ENCODE measurements at regions not wholly inside any gene's neighbourhood (a gene's known extent, or its start where the extent isn't known, plus 50 kb on each side); places are given as distances from the start of the nearest gene placed in this dataset.
"Not testable (repeated sequence)": the region's sequence is repeated elsewhere in the genome, so short reads cannot be mapped to it uniquely, and the experiment has no call there.

GRCh38 chr7:27410812-27411544, 168.4 kb downstream of the EVX1 start:
- DNase-seq: no peak

- DNase-seq: no peak
Measured at GRCh38 chr7:27412164-27412563, 169.6 kb downstream of the EVX1 start.

- no peak for DNase-seq
Measured at GRCh38 chr7:27418541-27418940, 175.9 kb downstream of the EVX1 start.

DNA sequence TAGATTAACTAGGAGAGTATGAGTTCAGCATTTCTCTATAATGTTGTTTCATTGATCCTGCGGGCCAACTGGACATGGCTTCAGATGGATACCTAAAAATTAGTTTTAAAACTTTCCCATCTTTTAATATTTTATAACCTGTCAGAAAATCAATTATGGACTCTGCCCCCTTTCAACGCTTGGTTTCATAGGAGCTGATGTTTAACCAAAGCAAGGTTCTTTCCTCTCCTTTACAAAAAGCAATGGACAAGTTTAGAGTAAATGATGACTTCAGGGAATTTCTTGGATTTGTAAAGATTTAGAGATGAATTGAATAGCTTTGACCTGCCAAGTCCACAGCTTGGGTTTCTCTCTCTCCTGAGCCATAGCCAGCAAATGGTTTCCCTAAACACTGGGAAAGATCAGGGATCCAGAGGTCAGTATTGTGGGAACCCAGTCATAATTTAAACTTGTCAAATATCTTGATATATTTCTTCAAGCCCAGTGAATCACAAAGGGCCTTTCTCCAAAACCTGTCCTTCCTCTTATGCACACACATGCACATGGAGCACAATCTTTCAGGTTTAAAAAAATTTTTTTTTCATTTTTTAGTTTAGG, 177.1 kb downstream of the EVX1 start:
- DNase-seq: no peak

DNA sequence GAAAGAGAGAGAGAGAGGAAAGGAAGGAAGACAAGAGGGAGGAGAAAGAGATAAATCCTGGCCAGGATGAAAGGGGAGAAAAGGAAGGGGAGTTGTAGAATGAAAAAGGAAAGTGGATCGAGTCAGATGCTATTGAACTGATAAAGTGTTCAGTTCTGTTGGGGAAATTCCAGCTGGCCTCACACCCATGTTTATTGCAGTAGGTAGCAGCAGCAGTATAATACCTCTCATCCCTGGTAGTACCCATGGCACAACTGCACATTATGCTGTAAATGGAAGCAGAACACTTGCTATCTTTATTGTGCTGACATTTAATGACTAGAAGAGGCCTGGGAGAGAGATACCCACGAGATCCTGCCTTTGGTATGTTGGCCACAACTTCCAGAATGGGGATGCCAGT, 178.1 kb downstream of the EVX1 start:
- no peak for DNase-seq

- no peak for DNase-seq
Measured at GRCh38 chr7:27423290-27423689, 180.7 kb downstream of the EVX1 start.

DNA sequence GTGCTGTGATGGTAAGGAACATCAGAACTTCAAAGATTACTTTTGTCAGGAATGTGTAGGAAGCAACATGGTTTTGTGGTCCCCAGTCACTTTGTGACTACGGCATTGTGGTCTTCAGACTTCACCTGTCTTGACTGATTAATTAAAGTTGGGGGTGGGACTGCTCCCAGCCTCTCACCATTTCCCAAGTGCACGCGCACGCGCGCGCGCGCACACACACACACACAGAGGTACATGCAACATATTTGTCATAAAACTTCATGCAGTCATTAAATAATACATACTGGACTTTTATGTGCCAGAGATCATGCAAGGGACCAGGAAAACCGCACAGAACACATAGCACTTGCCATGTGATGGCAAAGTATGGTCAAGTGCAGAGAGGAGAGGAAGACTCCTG, 181.2 kb downstream of the EVX1 start:
- DNase-seq: no peak

DNA sequence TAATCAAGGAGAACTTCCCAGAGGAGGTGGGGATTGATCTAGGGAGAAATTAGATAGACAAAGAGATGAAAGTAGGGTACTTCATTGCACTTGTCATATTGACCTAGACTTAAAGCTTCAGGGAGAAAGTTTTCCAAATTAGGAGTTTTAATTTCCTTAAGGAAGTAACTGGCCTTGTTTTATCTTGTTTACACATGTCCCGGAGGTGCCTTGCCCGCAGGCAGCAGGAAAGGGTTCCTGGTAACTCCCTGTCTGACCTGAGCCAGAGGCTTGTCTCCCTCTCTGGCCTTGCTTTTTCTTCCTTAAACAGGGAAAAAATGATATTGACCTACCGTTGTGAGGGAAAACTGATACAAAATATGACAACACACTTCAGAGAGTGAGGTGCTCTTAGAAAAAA, 181.6 kb downstream of the EVX1 start:
- DNase-seq: no peak

GRCh38 chr7:27424749-27425148, 182.1 kb downstream of the EVX1 start:
- DNase-seq: no peak

DNA sequence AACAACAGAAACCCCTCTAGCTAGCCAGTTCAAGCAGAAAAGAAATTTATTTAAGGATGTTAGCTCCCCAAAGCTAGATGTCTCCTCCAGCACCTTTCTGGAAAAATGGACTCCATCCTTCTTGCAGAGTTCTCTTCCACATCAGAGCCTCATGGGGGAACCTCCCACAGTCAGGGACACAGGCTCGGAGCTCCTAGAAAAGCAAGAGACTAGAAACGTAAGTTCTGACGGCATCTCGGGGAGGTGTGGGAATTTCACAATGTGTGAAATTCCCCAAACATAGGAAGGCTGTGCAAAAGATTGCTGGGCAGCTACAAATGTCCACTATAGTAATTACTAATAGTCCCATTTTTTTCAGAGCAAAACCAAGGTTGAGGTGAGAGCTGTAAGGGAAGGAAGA, 184.8 kb downstream of the EVX1 start:
- no peak for DNase-seq

- DNase-seq: no peak
Measured at GRCh38 chr7:27430105-27430504, 187.5 kb downstream of the EVX1 start.

- no peak for DNase-seq
Measured at GRCh38 chr7:27431465-27431864, 188.9 kb downstream of the EVX1 start.

GRCh38 chr7:27433581-27433980, 191.0 kb downstream of the EVX1 start:
- DNase-seq: no peak

DNA sequence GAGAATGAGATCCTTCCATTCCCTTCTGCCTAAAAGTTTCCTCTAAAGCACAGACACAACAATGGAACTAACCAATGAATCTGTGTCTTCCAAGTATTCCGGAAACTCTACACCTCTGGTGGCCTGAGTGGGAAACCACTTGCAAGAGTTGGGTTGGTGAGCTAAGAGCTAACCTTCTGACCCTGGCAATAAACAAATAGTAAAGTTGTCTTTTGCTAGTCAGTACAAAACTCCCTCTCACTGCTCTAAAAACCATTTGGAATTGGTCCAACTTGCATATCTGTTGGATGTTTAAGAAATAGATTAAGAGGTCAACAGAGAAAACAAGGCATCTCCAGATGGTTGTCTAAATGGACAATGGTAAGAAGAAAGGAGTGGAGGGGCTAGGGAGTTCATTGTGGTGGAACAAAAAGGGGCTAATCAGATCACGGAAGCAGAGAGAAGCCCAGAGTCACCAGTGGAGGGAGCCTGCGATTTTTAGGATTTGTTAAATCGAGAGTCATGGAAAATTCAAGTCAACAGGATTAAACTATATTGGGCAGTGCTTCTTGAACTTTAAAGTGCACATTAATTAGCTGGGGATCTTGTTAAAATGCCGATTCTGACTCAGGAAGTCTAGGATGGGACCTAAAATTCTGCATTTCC, 192.3 kb downstream of the EVX1 start:
- DNase-seq: peak in 1 of 3 donors; percentile 45

DNA sequence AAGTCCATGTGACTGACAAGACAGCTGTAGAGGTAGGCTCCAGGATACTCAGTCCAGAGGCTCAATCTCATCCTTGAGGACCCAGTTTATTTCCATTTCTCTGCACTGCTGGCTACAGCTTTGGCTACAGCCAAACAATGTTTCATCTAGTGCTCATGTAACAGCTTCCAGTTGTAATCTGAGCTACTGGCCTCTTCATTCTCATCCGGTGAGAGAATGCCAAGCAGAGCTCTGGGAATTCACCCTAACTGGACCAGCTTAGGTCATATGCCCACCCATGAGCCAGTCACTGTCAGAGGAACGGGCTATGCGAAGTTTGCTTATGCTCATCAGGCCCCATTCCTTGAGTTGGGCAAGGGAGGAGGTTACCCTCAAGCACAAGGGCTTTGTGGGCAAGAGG, 192.9 kb downstream of the EVX1 start:
- DNase-seq: no peak

GRCh38 chr7:27438881-27439589, 196.4 kb downstream of the EVX1 start:
- peak in 2 of 3 donors; percentile 3 to 50 for DNase-seq

DNA sequence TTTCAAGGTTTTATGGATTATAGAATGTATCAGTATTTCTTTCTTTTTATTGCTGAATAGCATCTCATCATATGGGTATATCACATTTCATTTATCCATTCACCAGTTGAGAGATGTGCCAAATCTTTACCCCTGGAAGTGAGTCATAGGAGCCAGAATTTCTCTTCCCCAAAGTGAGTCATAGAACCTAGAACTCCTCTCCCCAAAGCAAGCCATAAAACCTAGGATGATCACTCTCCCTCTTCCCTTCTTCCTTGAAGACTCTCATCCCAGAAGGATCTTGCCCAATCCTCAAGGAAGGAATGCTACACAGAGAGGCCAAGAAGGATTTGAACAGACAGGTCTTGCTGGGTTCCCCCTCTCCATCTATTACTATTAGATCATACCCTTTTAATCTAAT, 199.9 kb downstream of the EVX1 start:
- peak in 1 of 3 donors; percentile 9 for DNase-seq

GRCh38 chr7:27449046-27449445, 206.4 kb downstream of the EVX1 start:
- DNase-seq: not testable (repeated sequence)

- DNase-seq: no peak
Measured at GRCh38 chr7:27453702-27454405, 208.8 kb downstream of the HIBADH start.

DNA sequence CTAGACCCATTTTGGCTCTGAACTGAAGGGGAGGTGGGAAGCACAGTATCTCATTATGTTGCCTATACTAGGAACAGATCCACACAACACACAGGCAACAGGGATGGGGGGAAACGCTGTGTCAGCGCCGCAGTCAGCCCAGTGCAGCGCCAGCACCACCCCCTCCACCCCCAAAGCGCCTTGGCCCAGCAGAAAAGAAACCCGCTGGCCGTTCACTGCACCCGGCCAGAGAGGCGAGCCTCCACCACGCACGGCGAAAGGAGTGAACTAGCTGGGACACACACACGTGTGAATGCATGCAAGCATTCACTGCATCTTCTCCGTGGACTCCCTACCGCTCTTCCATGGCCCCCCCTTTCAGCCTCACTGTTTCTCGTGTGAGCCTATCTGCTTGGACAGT, 205.6 kb downstream of the HIBADH start:
- DNase-seq: not testable (repeated sequence)

DNA sequence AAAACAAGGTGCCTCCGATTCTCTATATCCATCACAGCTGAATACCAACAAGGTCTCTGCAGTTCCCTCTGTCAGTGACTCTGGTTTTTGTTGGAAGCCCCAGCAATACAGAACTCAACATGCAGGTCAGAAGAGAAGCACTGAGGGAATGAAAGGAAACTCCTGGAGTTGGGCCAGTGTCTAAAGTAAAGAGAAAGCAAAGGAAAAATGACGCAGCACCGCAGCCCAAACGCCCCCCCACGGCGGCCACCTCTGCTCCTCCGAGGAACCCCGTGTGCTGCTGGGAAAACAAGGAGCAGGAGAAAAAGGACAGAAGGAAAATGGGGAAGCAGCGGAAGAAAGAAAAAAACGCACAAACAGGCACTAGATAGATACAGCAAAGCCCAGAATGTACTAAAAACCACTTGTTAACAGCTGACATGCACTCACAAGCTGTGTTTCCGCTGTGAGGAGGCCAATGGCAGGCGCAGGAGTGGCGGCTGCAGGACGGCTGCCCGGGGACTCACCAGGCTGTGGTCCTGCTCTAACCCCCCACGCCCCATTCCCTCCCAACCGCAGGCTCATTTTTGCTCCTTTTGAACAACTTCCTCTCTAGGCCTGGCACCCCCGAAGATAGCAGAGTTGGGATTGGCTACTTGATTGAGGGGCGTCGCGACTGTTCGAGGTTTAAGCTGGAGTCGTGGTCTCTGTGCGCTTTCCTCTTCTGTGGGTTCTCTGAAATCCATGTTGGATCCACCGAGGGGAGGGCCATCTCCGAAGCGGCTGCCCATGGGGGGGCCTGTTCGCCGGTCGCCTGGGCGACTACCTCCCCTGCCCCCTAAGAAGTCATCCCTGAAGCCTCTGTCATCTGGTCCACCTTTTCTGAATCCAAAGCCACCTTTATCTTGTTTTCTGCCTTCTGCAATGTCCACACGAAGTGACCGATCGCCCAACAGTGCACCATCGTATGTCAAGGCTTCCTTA, 204.8 kb downstream of the HIBADH start:
- DNase-seq: peak in 1 of 3 donors; percentile 22

Measured in muscle of back (tissue), 3 donors.